ENCODE measurements at regions not wholly inside any gene's neighbourhood (a gene's known extent, or its start where the extent isn't known, plus 50 kb on each side); places are given as distances from the start of the nearest gene placed in this dataset.

DNA sequence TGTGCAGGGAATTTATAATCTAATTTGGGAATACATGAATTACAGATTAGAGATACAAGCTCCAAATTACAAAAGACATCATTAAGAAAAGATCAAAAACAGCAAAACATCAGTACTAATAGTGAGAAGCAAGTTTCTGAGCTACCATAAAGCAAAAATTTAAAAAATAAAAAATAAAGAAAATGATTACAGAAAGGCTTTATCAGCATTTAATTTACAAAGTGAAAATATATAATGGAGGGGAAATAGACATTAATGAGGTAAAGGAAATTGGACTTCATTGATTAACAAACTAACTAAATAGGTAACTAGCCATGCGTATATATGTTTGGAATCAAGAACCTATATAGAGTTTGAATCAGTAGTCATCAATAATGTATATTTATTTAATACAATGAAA lies 712.9 kb upstream of the DDX18 start:
- BruUV-seq (replicated peaks): no TSS peak
- Histone ChIP-seq H3K9me3 (replicated peaks; ENCODE audit: control insufficient read depth, insufficient read depth, low read length) (peaks cover 3% of the 10 kb centered on the region), H2AFZ (ENCODE audit: low read depth, low read length) (no peak overlapping the region), H3K4me1 (ENCODE audit: control insufficient read depth, extremely low read depth, insufficient read depth, low read length) (no peaks in the 10 kb centered on the region), H4K20me1 (replicated peaks; ENCODE audit: control insufficient read depth, extremely low read depth, insufficient read depth, low read length) (no peaks in the 10 kb centered on the region), H3K27ac (ENCODE audit: insufficient read depth, low read depth, low read length) (no peak overlapping the region), H3K9me1 (replicated peaks; ENCODE audit: control insufficient read depth, extremely low read depth, insufficient read depth, low read length) (no peaks in the 10 kb centered on the region), H3K4me2 (ENCODE audit: insufficient read depth, low read length) (no peak overlapping the region), H3K27me3 (ENCODE audit: control insufficient read depth in 2 of 2, insufficient read depth in 2 of 2, low read length in 2 of 2) (no peaks in the 10 kb centered on the region), H3K36me3 (ENCODE audit: control insufficient read depth in 2 of 2, extremely low read depth in 1 of 2, insufficient read depth in 2 of 2, low read length in 2 of 2) (no peaks in the 10 kb centered on the region), H3K4me3 (replicated peaks in 1 of 3; ENCODE audit: insufficient read depth in 1 of 3, low read depth in 1 of 3, low read length in 3 of 3) (no peak overlapping the region), H3K79me2 (ENCODE audit: control insufficient read depth, insufficient read depth, low read length) (no peaks in the 10 kb centered on the region), H3K9ac (replicated peaks; ENCODE audit: extremely low read depth, insufficient read depth, low read length) (no peak overlapping the region)
- dilution Hi-C loops (cut with MboI; ENCODE audit: extremely low pct_ligation_motif_present, low sequenced_read_pairs): no loop called here
- ChIA-PET CTCF (no interaction called here), POLR2A (no interaction called here)
- DNase-seq (ENCODE audit: low read depth, low spot score) (no peak), FAIRE-seq (no peak)
- intact Hi-C loops (cut with micrococcal nuclease): no loop called here
- TF ChIP-seq CTCF (IDR thresholded peaks at IDR 0.05; ENCODE audit: extremely low read depth in 1 of 2, insufficient read depth in 1 of 2, low read depth in 1 of 2, low read length in 2 of 2) (no peak), FOS (IDR thresholded peaks at IDR 0.05; ENCODE audit: borderline replicate concordance, insufficient read depth, low read length) (no peak), POLR2A (IDR thresholded peaks at IDR 0.05; ENCODE audit: low read depth, low read length) (no peak), EZH2 (IDR thresholded peaks at IDR 0.05; ENCODE audit: borderline replicate concordance, low read depth, low read length, severe bottlenecking) (no peak)

DNA sequence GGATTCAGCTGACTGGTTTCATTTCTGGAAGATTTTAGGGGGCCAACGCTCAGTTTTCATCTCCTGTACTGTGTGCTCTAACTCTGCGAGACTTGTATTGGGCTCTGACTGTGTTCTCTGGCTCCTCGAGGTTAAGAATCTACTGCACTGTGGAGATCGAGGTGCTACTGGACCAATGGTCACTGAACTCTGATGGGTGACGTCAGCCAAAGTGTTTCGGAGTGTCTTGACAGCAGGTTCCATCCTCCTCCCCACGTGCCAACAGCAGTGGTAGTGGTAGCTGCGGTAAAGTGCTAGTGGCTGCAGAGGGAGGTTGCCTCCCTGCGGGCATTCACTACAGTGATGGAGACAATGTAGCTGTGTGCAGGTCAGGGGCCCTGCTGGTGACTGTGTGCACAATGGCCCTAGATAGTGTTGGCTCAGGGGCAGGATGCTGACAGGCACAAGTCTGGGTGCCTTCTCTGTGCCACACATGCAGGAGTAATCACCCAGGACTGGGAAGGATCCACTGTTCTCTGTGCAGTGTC lies 705.7 kb upstream of the DDX18 start:
- Histone ChIP-seq H3K9me1 (replicated peaks; ENCODE audit: control insufficient read depth, extremely low read depth, insufficient read depth, low read length) (no peaks in the 10 kb centered on the region), H3K4me2 (ENCODE audit: insufficient read depth, low read length) (no peak overlapping the region), H3K27ac (ENCODE audit: insufficient read depth, low read depth, low read length) (no peak overlapping the region), H2AFZ (ENCODE audit: low read depth, low read length) (no peak overlapping the region), H4K20me1 (replicated peaks; ENCODE audit: control insufficient read depth, extremely low read depth, insufficient read depth, low read length) (no peaks in the 10 kb centered on the region), H3K27me3 (ENCODE audit: control insufficient read depth in 2 of 2, insufficient read depth in 2 of 2, low read length in 2 of 2) (no peaks in the 10 kb centered on the region), H3K36me3 (ENCODE audit: control insufficient read depth in 2 of 2, extremely low read depth in 1 of 2, insufficient read depth in 2 of 2, low read length in 2 of 2) (no peaks in the 10 kb centered on the region), H3K9ac (replicated peaks; ENCODE audit: extremely low read depth, insufficient read depth, low read length) (no peak overlapping the region), H3K79me2 (ENCODE audit: control insufficient read depth, insufficient read depth, low read length) (no peaks in the 10 kb centered on the region), H3K4me3 (replicated peaks in 1 of 3; ENCODE audit: insufficient read depth in 1 of 3, low read depth in 1 of 3, low read length in 3 of 3) (no peak overlapping the region), H3K9me3 (replicated peaks; ENCODE audit: control insufficient read depth, insufficient read depth, low read length) (peaks cover under 1% of the 10 kb centered on the region), H3K4me1 (ENCODE audit: control insufficient read depth, extremely low read depth, insufficient read depth, low read length) (no peaks in the 10 kb centered on the region)
- DNase-seq (ENCODE audit: low read depth, low spot score) (no peak), FAIRE-seq (no peak)
- no TSS peak for BruUV-seq (replicated peaks)
- intact Hi-C loops (cut with micrococcal nuclease): no loop called here
- ChIA-PET POLR2A (no interaction called here), CTCF (no interaction called here)
- dilution Hi-C loops (cut with MboI; ENCODE audit: extremely low pct_ligation_motif_present, low sequenced_read_pairs): no loop called here
- TF ChIP-seq FOS (IDR thresholded peaks at IDR 0.05; ENCODE audit: borderline replicate concordance, insufficient read depth, low read length) (no peak), JUN (IDR thresholded peaks at IDR 0.05; ENCODE audit: borderline replicate concordance, insufficient read depth, insufficient read length, low read depth) (no peak), POLR2AphosphoS5 (IDR thresholded peaks at IDR 0.05; ENCODE audit: insufficient read depth, low read depth, low read length) (no peak), POLR2A (IDR thresholded peaks at IDR 0.05; ENCODE audit: low read depth, low read length) (no peak), EZH2 (IDR thresholded peaks at IDR 0.05; ENCODE audit: borderline replicate concordance, low read depth, low read length, severe bottlenecking) (no peak), MYC (IDR thresholded peaks at IDR 0.05; ENCODE audit: low read depth, low read length) (no peak), GATA2 (IDR thresholded peaks at IDR 0.05; ENCODE audit: insufficient read depth, insufficient read length, low read depth, low read length) (no peak), CTCF (IDR thresholded peaks at IDR 0.05; ENCODE audit: extremely low read depth in 1 of 2, insufficient read depth in 1 of 2, low read depth in 1 of 2, low read length in 2 of 2) (no peak)
- TF ChIP-seq, protein P1, sequence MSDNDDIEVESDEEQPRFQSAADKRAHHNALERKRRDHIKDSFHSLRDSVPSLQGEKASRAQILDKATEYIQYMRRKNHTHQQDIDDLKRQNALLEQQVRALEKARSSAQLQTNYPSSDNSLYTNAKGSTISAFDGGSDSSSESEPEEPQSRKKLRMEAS (IDR thresholded peaks at IDR 0.05; ENCODE audit: insufficient read depth, insufficient read length): no peak
